COLO668 (cell line): ENCODE measurements at regions not wholly inside any gene's neighbourhood (a gene's known extent, or its start where the extent isn't known, plus 50 kb on each side); places are given as distances from the start of the nearest gene placed in this dataset.
"Not testable (repeated sequence)": the region's sequence is repeated elsewhere in the genome, so short reads cannot be mapped to it uniquely, and the experiment has no call there.

ENCODE experiments used
- DNase-seq: peaks from one replicate; lab custom pipeline; 2025; ENCODE audit not compliant: unreplicated experiment; lab: John Stamatoyannopoulos, UW

DNA sequence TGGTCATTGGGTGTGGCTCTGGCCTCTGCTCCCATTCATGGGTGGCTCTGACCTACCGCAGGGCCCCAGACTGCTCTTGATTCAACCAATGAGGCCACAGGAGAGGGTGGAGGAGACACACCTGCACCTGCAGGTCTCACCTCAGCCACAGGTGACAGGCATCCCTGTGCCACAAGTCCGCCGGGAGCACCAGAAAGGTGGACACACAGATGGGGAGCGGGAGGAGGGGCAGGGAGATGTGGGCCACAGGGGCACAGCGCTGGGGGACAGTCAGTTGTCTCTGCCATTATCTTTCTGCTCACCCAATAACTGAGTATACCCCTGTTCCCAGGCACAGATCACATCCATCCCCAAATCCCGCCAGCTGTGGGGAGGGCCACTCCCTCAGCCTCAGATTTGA, 189.1 kb upstream of the SALL3 start:
- DNase-seq = no peak

DNA sequence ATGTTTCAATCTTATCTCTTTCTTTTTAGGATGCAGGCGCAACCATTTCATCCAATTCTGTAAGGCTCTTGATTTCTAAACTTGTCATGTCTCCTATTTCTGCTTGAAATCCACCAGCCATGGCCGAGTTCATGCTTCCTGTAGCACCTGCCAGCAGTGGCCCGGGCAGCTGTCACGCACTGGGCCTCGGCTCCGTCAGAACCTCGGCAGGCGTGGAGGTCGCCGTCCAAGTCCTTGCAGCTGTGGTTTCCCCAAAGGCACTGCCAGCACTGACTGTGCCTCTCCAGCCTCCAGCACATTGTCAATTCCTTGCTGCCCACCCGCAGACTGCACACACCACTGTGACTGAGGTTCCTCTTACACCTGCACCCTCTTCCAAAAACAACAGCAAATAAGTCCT, 188.7 kb upstream of the SALL3 start:
- no peak for DNase-seq

DNA sequence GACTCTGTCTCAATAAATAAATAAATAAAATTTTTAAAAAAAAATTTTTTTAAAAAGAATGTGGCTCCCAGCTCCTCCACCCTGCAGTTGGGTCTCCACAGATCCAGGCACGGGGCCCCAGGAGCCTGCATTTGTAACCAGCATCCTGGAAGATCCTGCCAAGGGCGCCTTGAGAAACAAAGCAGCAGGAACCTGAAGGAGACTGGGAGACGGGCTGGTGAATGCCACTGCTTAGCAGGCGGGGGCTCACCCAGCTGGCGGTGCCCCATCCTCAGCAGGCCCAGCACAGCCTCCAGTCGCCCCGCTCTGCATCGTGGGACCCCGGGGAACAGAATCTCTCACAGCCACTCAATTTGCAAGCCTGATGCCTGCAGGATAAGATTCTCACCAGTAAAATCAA, 187.5 kb upstream of the SALL3 start:
- no peak for DNase-seq

DNA sequence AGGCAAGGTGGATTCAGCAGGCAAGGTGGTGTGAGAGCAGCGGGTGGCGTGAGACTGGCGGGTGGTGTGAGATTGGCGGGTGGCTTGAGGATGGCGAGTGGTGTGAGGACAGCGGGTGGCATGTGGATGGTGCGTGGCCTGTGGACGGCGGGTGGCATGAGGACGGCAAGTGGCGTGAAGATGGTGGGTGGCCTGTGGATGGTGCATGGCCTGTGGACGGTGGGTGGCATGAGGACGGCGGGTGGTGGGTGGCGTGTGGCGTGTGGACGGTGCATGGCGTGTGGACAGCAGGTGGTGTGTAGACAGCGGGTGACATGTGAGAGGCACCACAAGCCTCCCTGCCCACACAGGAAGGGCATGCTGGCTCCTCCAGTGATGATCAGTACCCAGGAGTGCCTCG, 186.9 kb upstream of the SALL3 start:
- no peak for DNase-seq

DNA sequence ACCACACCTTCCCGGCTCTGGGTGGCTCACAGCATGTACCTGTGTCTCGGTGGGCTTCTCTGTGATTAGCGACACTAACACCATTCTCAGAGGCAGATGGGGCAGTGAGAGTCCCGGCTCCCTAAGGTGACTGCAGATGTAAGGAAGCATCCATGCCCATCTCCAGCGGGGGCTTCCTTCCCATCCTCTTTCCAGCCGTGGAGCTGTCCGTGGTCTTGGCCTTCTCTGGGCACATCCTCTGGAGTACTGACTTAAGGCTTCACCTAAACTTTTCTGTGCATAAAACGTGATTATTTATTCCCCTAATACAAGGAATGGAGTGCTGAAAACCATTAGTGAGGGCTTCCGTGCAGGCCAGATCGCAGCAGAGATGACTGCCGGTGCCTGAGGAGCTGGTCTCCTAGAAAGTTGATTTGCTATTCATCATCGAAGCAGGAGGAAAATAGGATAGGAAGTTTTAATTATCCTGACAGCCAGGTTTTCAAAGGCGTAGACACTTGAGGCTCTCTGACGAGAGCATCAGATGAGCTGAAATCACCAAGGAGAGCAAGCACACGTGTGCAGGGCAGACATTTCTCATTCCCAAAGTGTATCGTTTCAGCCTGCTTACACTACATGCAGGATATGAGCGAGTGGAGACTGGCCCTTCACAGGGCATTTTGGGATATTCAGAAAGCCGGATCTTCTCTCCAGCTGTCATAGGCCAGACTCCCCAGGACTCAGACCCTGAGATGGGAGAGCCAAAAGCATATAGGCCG, 186.1 kb upstream of the SALL3 start:
- DNase-seq = no peak

DNA sequence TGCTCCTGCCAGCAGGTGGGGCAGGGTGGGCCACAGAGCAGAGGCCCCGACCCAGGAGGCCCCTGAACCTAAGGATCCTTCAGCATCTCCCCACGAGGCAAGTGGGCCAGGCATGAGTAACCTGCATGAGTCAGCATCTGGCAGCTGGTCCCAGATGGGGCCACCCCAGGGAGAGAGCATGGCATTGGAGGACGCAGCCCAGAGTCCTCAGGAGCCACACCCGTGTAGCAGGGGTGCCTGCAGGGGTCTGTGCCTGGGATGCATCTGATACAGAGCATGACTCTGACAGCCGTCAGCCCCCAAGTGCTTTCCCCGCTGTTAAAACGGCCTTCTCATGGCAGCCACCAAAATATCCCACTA, 185.6 kb upstream of the SALL3 start:
- peak; percentile 10 for DNase-seq

DNA sequence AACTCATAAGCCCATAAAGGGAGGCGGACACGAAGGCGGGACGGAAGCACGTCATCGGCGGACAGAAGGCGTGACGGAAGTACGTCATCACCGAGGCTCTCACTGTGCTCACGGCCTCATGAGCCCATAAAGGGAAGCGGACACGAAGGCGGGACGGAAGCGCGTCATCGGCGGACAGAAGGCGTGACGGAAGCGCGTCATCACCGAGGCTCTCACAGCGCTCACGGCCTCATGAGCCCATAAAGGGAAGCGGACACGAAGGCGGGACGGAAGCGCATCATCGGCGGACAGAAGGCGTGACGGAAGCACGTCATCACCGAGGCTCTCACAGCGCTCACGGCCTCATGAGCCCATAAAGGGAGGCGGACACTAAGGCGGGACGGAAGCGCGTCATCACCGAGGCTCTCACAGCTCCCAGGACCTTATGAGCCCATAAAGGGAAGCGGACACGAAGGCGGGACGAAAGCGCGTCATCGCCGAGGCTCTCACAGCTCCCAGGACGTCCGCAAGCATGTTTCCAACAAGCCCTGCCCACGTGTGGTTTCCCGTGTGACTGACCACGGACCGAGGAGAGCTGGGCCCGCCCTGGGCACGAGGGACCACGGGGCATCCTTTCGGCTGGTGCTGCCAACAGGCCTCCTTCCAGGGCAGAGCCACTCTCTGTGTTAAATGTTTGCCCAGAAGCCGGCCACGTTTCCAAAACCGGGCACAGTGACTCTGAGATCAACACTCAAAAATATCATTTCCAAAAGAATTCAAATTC, 182.7 kb upstream of the SALL3 start:
- DNase-seq = no peak

DNA sequence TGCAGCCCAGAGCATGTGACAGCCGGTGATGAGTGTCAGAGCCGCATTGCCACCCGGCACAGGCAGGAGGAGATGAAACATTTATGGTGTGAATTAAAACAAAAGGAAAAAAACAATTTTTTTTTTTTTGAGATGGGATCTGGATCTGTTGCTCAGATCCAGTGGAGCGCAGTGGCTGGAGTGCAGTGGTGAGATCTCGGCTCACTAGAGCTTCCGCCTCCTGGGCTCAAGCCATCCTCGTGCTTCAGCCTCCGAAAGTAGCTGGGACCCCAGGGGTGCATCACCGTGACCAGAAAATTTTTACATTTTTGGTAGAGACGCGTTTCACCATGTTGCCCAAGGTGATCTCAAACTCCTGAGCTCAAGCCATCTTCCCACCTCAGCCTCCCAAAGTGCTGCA, 182.1 kb upstream of the SALL3 start:
- DNase-seq = no peak

DNA sequence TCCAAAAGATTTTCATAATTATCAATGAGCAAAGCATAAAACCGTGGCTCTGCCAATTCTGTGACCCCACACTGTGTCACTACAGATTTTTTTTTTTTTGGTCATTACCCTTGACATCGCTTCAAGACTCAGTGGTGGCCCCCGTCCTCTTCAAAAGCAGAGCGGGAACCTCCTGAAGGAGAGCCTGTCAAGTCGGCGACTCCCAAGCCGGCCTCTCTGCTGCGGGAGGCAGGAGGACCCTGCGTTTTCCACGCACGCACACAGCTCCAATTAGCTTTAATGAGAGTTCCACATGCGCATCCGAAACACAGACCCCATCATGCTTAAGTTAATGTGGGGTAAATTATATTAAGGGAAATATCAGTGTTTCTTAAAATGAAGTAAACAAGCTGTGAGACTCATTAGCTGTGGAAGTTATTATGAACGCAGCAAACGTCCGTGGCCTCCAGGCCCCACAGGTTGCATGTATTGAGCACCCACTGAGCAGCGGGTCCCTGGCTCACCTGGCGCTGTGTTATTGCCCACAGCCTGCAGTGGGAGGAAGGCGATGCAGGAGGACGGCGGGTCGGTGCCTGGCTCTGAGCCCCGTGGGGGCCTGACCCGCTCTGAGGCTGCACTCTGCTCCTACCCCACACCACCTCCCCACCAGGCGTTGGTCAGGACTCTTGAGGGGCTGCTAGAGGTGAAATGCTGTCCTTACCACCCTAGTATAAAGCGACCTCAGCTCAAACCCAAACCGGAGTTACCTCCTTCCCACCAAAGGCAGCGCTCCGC, 181.0 kb upstream of the SALL3 start:
- no peak for DNase-seq

DNA sequence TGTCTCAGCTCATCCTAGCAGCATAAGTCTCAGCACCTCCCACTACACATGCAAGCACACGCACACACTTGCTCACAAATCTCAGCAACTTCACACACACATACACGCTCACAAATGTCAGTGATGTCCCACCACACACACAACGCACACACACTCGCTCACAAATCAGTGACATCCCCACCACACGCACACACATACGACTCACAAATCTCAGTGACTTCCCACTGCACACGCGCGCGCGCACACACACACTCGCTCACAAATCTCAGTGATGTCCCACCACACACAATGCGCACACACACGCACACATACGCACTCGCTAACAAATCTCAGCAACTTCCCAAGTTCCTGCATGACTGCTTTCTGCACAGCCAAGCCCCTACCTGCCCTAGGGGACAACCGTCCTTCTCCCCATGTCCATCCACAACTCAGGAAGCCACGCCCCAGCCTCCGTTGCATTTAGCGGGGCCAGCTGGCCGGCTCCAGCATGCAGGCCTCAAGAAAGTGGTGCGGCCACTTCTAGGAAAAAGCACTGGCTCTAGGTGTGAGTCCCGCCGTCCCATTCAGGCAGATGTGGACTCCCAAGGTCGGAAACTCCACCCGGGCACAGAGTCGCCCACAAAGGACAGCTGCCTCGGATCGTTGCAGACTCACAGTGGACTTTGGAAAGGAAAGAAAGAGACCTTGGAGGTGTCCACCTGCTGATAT, 180.1 kb upstream of the SALL3 start:
- no peak for DNase-seq

DNA sequence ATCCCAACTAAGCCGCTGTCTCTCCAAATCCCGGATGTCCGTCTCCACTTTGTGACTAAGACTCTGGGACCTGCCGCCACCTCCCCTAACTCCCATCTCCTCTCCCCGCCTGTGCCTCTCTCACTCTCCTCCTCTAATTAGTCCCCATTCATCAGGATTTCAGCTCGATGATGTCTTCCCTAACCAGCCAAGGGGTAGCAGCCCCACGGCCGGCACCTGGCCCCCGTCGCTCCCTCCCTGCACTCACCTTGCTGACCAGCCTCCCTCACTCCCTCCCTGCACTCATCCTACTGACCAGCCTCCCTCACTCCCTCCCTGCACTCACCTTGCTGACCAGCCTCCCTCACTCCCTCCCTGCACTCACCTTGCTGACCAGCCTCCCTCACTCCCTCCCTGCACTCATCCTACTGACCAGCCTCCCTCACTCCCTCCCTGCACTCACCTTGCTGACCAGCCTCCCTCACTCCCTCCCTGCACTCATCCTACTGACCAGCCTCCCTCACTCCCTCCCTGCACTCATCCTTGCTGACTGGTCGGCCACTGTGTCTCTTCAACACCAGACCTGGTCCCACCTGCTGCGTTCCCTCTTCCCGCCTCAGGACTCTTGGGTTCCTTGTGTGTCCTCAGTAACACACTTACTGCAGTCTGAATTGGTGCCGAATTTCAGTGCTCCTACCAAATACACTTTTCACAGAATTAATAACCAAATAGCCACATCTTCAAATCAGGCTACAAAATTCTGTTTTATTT, 179.3 kb upstream of the SALL3 start:
- not testable (repeated sequence) for DNase-seq

DNA sequence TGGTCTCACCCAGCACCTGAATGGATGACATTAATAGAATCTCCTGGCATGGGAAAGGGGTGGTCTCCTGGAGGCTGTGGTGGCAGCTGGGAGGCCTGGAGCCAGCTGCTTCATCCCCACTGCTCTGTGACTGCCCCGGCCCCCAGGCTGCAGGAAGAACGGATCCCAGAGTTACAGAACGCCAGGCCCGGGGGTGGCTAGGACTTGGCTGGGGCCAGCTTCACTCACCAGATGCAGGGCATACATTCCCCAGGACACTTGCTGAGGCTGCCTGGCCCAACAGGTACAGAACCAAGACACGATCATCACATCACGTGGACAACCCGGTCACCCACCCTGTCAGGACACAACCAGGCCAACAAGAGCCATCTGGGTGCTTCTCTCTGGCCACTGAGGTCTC, 178.6 kb upstream of the SALL3 start:
- no peak for DNase-seq

DNA sequence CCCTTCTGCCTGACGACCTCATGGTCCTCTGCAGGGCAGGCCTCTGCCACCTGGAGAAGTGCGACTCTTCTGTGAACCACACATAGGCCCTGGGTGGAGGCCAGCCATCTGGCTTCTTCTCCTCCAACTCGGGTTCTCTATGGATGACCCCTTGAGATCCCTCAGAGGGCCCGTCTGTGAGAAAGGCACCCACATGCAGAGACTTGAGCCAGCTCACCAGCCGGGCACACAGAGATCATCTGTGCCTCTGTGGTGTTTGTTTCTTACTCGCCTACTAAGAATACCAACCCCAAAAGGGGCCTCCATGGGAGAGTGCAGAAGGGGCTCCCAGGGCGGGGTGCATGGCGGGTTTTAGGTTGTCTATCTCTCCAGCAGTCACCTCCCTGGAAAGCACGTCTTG, 176.5 kb upstream of the SALL3 start:
- DNase-seq = no peak

DNA sequence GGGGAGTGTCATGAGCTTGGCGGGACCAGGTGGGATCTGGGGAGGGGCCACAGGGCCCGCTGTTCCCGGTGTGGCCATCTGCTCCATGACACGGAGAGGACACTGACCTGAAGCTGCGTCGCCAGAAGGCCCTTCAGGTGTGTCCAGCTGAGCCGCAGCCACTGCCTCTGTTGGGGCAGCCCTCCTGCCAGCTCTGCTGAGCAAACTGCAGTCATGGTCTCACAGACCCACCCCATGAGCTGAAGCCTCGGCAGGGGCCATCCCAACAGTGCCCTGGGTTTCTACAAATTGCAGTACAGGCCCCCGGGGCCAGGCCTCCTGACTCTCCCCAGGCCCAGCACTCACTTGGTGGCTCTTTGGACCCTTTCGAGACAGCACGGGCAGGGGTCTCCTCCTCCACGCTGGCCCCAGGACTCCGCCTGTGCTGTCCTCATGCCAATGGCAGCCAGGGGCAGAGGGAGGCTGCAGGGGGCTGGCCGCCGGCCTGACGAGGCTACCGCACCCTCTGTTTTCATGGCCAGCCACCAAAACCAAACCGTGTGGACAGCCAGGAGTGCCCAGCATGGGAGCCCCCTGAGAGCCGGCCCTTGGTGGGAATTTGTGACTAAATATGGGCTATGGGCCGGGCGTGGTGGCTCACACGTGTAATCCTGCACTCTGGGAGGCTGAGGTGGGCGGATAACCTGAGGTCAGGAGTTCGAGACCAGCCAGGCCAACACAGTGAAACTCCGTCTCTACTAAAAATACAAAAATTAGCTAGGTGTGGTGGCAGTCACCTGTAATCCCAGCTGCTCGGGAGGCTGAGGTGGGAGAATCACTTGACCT, 175.2 kb upstream of the SALL3 start:
- DNase-seq = no peak

DNA sequence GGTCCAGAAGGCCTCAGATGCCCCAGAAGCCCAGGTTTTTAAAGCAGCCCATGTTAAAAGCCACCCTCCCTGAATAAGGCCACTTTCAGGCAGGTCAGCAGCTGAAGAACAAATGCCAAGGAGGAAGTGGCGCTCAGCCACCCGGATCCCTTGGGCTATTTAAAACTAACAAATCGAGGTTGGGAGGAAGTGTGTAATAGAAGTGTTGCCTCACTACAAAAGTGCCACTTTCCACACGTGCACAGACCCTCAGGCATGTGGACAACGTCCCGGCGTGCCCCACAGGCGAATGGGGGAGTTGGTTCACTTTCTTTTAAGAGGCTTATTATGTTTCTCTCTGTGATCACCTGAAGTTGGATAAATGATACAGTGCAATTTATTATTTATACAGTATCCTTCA, 173.8 kb upstream of the SALL3 start:
- DNase-seq = no peak

DNA sequence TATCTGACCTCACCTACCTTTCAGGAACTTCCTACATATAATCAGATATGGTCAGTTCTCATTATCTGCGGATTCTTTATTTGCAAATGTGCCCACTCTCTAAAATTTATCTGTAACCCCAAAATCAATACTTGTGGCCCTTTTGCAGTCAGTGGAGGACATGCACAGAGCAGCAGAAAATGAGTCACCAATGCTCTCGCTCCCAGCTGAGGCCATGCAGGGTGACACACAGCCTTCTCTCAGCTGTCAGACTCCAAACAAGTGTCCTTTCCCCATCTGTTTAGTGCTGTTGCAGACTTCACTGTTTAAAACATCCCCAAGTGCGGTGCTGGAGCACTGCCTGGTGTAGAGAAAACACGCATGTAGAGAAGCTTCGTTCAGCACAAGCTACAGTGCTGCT, 171.9 kb upstream of the SALL3 start:
- no peak for DNase-seq

DNA sequence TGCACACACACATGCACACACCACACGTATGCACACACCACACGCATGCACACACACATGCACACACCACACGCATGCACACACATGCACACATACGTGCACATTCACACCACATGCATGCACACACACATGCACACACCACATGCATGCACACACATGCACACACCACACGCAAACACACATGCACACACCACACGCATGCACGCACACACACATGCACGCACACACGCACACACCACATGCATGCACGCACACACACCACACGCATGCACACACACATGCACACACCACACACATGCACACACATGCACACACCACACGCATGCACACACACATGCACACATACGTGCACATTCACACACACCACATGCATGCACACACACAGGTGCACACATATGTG, 169.8 kb upstream of the SALL3 start:
- no peak for DNase-seq

DNA sequence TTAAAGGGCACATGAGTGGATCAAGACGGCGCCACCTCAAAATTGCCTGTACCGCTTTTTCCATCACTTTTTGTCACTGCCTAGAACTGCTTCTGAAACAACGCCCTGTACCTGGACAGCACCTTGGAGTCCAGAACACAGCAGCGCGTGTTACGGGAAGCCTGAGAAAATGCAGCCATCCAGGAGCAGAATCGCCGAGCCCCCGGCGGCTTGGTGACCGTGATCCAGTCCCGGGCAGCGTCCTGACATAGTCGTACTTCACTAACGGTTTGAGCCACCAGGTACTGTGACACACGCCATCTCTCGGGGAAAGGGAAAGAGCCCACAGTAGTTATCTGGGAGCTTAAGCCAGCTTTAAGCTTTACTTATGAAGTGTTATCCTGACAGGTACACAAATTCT, 168.9 kb upstream of the SALL3 start:
- DNase-seq = no peak

DNA sequence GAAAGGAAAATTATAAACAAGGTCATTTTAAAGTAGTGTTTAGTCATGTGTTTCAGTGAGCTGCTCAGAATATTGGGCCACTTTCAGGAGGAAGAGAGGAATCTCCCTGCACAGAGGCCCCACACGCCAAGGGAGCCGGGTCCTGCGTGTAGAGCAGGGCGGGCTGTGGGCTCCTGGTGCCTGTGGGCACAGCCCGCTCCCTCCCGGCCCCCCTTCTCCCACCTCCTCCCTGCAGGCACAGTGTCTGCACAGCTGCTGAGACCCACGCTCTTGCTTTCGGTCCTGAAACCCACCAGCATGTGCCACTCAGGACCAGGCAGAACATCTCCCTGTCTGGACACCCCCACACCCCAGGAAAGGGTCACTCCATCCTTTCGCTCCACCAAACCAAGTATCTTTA, 167.6 kb upstream of the SALL3 start:
- DNase-seq = no peak

DNA sequence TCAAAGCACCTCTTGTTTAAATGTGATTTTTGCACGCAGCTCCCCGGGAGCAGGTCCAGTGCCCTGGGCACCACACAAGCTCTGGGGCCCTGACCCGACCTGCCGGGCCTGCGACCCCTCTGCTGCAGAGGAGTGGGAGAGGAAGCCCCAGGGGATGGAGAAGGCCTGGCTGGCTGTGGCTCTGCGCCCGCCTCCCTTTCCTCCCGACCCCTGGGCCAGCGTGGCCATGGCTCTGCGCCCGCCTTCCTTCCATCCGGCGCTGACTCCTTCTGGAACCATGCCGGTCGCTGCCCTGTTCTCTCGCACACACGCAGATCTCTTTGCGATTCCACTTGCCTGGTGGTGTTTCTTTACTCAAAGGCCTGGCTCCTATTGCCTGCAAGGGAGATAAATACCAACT, 166.5 kb upstream of the SALL3 start:
- DNase-seq = no peak
